NCI-H524 treated with DMSO at 0.1 percent for 48 hours (cell line): ENCODE measurements at regions not wholly inside any gene's neighbourhood (a gene's known extent, or its start where the extent isn't known, plus 50 kb on each side); places are given as distances from the start of the nearest gene placed in this dataset.
A peak's percentile ranks its signal among the peaks of the same experiment; 100 is the strongest.

Experiments
- DNase-seq: peaks from one replicate; lab custom pipeline; 2025; lab: John Stamatoyannopoulos, UW

GRCh38 chr10:64505501-64505900, 984.3 kb downstream of the REEP3 start:
- DNase-seq, result no peak

GRCh38 chr10:64506963-64507362, 985.8 kb downstream of the REEP3 start:
- no peak for DNase-seq

GRCh38 chr10:64507651-64508028, 986.4 kb downstream of the REEP3 start:
- DNase-seq, result no peak

- no peak for DNase-seq
Measured at GRCh38 chr10:64508029-64508661, 986.9 kb downstream of the REEP3 start.

GRCh38 chr10:64515970-64516699, 994.9 kb downstream of the REEP3 start:
- DNase-seq, result no peak

GRCh38 chr10:64518456-64518855, 997.3 kb downstream of the REEP3 start:
- no peak for DNase-seq

GRCh38 chr10:64519427-64519826, 998.2 kb downstream of the REEP3 start:
- no peak for DNase-seq

GRCh38 chr10:64519831-64520230, 998.6 kb downstream of the REEP3 start:
- DNase-seq, result no peak

GRCh38 chr10:64523065-64523759, 1002.0 kb downstream of the REEP3 start:
- DNase-seq, result no peak

GRCh38 chr10:64528294-64529002, 1007.2 kb downstream of the REEP3 start:
- DNase-seq, result peak; percentile 22

GRCh38 chr10:64529003-64529350, 1007.8 kb downstream of the REEP3 start:
- peak; percentile 35 for DNase-seq

GRCh38 chr10:64534616-64535015, 1013.4 kb downstream of the REEP3 start:
- DNase-seq, result no peak

GRCh38 chr10:64535131-64535867, 1014.1 kb downstream of the REEP3 start:
- no peak for DNase-seq

GRCh38 chr10:64537112-64537511, 1015.9 kb downstream of the REEP3 start:
- DNase-seq, result no peak

GRCh38 chr10:64537928-64538327, 1016.7 kb downstream of the REEP3 start:
- no peak for DNase-seq

- DNase-seq, result no peak
Measured at GRCh38 chr10:64546073-64546472, 1024.9 kb downstream of the REEP3 start.

- DNase-seq, result no peak
Measured at GRCh38 chr10:64547168-64547567, 1026.0 kb downstream of the REEP3 start.

GRCh38 chr10:64555666-64556065, 1034.5 kb downstream of the REEP3 start:
- DNase-seq, result no peak

GRCh38 chr10:64558094-64558835, 1037.1 kb downstream of the REEP3 start:
- no peak for DNase-seq

- DNase-seq, result no peak
Measured at GRCh38 chr10:64571056-64571455, 1049.9 kb downstream of the REEP3 start.

- no peak for DNase-seq
Measured at GRCh38 chr10:64573623-64574325, 1052.6 kb downstream of the REEP3 start.
